Esophagus muscularis mucosa (tissue), 4 donors: ENCODE measurements at regions not wholly inside any gene's neighbourhood (a gene's known extent, or its start where the extent isn't known, plus 50 kb on each side); places are given as distances from the start of the nearest gene placed in this dataset.

Source experiments
- EP300 ChIP-seq: sonication (generic); formaldehyde crosslinking; IDR thresholded peaks from one replicate; pipeline ENCODE4 v1.6.1; 2017; ENCODE audit warnings: antibody characterized with exemption
- POLR2AphosphoS5 ChIP-seq, 2 donors: sonication (generic); formaldehyde crosslinking; IDR thresholded peaks; one replicate each; pipeline ENCODE4 v1.6.1; 2017; ENCODE audit warnings: antibody characterized with exemption in 2 of 2
- TF ChIP-seq, protein P1 (sequence below), 3 experiments: fragments of 200-600 bp in 2 of 3; fragments of 450-650 bp in 1 of 3; sonication (generic) in 2 of 3; IDR thresholded peaks; one replicate each; pipeline ENCODE4 v1.5.1; 2017 to 2019; ENCODE audit warnings: antibody characterized with exemption in 3 of 3, mild to moderate bottlenecking in 2 of 3, moderate library complexity in 1 of 3

DNA sequence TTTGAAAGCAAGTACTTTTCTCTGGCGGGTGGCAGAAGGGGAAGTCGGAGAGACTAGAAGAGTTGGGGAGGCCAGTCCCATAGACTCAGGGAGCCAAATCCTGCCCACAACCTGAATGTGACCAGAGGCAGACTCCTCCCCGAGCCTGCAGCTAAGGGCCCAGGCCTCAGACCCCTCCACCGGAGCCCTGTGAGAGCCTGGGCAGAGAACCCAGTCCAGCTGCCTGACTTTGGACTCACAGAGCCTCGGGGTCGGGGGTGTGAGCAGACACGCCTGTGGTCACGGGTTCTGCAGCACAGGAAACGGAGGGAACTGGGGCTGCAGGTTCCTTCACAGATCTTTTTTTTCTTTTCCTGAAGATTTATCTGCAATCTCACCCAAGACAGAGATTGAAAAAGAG, 312.3 kb downstream of the CTTN start:
- TF ChIP-seq EP300 (no peak), POLR2AphosphoS5 (IDR thresholded peaks at IDR 0.05) (no peak)
- TF ChIP-seq, protein P1, sequence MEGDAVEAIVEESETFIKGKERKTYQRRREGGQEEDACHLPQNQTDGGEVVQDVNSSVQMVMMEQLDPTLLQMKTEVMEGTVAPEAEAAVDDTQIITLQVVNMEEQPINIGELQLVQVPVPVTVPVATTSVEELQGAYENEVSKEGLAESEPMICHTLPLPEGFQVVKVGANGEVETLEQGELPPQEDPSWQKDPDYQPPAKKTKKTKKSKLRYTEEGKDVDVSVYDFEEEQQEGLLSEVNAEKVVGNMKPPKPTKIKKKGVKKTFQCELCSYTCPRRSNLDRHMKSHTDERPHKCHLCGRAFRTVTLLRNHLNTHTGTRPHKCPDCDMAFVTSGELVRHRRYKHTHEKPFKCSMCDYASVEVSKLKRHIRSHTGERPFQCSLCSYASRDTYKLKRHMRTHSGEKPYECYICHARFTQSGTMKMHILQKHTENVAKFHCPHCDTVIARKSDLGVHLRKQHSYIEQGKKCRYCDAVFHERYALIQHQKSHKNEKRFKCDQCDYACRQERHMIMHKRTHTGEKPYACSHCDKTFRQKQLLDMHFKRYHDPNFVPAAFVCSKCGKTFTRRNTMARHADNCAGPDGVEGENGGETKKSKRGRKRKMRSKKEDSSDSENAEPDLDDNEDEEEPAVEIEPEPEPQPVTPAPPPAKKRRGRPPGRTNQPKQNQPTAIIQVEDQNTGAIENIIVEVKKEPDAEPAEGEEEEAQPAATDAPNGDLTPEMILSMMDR (IDR thresholded peaks at IDR 0.05): no peak
